ENCODE measurements at regions not wholly inside any gene's neighbourhood (a gene's known extent, or its start where the extent isn't known, plus 50 kb on each side); places are given as distances from the start of the nearest gene placed in this dataset.

DNA sequence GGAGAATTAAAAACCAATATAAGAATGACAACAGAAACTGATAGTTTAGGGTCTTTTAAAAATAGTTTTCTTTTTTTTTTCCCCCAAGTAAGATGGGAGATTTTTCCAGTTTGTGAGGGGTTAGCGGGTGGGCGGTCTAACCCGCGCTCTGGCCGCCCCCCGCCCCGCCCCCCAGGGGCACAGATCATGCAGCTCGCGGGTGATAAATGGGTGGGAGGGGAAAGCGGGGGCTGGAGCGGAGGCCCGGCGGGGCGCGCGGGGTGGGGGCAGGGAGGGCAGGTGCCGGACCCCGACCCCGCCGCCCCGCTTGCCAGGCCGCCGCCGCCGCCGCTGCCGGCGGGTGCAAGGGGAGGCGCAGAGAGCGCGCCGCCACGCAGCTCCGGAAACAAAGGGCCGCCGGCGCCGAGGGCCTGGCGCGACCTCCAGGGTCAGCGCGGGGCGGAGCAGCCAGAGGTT lies 60.1 kb upstream of the GSE1 start (continued):
- TF ChIP-seq, protein P1, sequence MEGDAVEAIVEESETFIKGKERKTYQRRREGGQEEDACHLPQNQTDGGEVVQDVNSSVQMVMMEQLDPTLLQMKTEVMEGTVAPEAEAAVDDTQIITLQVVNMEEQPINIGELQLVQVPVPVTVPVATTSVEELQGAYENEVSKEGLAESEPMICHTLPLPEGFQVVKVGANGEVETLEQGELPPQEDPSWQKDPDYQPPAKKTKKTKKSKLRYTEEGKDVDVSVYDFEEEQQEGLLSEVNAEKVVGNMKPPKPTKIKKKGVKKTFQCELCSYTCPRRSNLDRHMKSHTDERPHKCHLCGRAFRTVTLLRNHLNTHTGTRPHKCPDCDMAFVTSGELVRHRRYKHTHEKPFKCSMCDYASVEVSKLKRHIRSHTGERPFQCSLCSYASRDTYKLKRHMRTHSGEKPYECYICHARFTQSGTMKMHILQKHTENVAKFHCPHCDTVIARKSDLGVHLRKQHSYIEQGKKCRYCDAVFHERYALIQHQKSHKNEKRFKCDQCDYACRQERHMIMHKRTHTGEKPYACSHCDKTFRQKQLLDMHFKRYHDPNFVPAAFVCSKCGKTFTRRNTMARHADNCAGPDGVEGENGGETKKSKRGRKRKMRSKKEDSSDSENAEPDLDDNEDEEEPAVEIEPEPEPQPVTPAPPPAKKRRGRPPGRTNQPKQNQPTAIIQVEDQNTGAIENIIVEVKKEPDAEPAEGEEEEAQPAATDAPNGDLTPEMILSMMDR (conservative IDR thresholded peaks at IDR 0.05; ENCODE audit: low read depth, low read length), result no peak

GRCh38 chr16:85553436-85554113 lies 59.5 kb upstream of the GSE1 start:
- no TSS peak for BruUV-seq (replicated peaks)
- 0% methylated on average over 9 of the region's 57 CpGs; no CpG with 5 or more reads in 1 of the 2 experiments for WGBS, 2 experiments (ENCODE audit: extremely low coverage in 2 of 2, insufficient read length in 1 of 2)
- Histone ChIP-seq H3K14ac (replicated peaks; ENCODE audit: low read depth, low read length) (peak overlapping the region; percentile 75), H2AK5ac (ENCODE audit: low read depth, low read length) (peak overlapping the region; percentile 82), H3K79me1 (ENCODE audit: low read depth in 1 of 2, low read length in 2 of 2) (peaks cover 6 to 45% of the 10 kb centered on the region in 2 experiments), H3K9ac (ENCODE audit: low read depth, low read length) (peak overlapping the region; percentile 62), H2BK20ac (ENCODE audit: low read depth, low read length) (0 out of 2 replicates have a peak overlapping the region, but pooled peaks have one; percentile 21), H4K5ac (ENCODE audit: low read depth, low read length) (peak overlapping the region; percentile 8; the same call in 1 of the 2 replicates), H3K36me3 (ENCODE audit: control insufficient read depth, insufficient read depth, low read length) (no peaks in the 10 kb centered on the region), H3K4me3 (ENCODE audit: insufficient read depth, low read depth, low read length) (peak overlapping the region; percentile 93), H2BK5ac (ENCODE audit: low read depth, low read length, poor library complexity, severe bottlenecking) (peak overlapping the region; percentile 62), H4K91ac (ENCODE audit: insufficient read depth, low read depth, low read length) (peak overlapping the region; percentile 85), H3K27me3 (ENCODE audit: control insufficient read depth, insufficient read depth, low read length) (no peaks in the 10 kb centered on the region), H2BK120ac (ENCODE audit: low read depth, low read length) (peak overlapping the region; percentile 69), H3K23ac (ENCODE audit: low read depth, low read length) (peak overlapping the region; percentile 88), H3K9me3 (ENCODE audit: control insufficient read depth, insufficient read depth, low read length) (no peaks in the 10 kb centered on the region), H3K4ac (ENCODE audit: low read depth, low read length) (peak overlapping the region; percentile 77), H3K9me1 (ENCODE audit: insufficient read depth, low read length) (no peaks in the 10 kb centered on the region), H3K4me2 (ENCODE audit: low read depth, low read length) (peak overlapping the region; percentile 86), H4K20me1 (ENCODE audit: insufficient read depth, low read length) (peaks cover 28% of the 10 kb centered on the region), H2AK9ac (replicated peaks; ENCODE audit: low read depth, low read length, poor library complexity) (peak overlapping the region; percentile 92), H4K8ac (ENCODE audit: low read depth in 2 of 2, low read length in 2 of 2) (peak overlapping the region; percentile 16 to 65; a peak in 3 of 4 replicates), H3K4me1 (ENCODE audit: control insufficient read depth, insufficient read depth, low read length) (peaks cover 10% of the 10 kb centered on the region), H3K18ac (ENCODE audit: low read depth, low read length) (peak overlapping the region; percentile 7; the same call in 1 of the 2 replicates), H3K56ac (ENCODE audit: extremely low read depth, insufficient read depth, low read length) (peak overlapping the region; percentile 73), H2BK15ac (ENCODE audit: low read depth, low read length) (peak overlapping the region; percentile 33; the same call in 1 of the 3 replicates), H3K27ac (ENCODE audit: insufficient read depth, low read length) (peak overlapping the region; percentile 75), H2AFZ (replicated peaks; ENCODE audit: low read length, poor library complexity) (peak overlapping the region; percentile 89)
- peak; percentile 52 for ATAC-seq (ENCODE audit: low read depth)
- ChIA-PET POLR2A (ENCODE audit: unreplicated experiment) (interaction anchor here (1.0 kb wide), 1 partner anchor 158 kb away, joined by 4 read pairs; no protein-coding TSS in a partner anchor), CTCF (interaction anchor here (0.5 to 1.1 kb wide), 4 partner anchors 20 to 409 kb away, joined by 3 to 5 read pairs (median 4); no protein-coding TSS in a partner anchor)
- TF ChIP-seq, protein P1 (conservative IDR thresholded peaks at IDR 0.05; ENCODE audit: low read depth, low read length), result peak; percentile 15; the same call in 1 of the 2 replicates
- TF ChIP-seq NFE2L2 (IDR thresholded peaks at IDR 0.05; ENCODE audit: low read depth, low read length), result no peak
- no peak for TF ChIP-seq MXI1 (IDR thresholded peaks at IDR 0.05; ENCODE audit: borderline replicate concordance, low read depth, low read length)
- 0 out of 2 replicates have a peak, but pooled peaks have one; percentile 33 for TF ChIP-seq CHD1 (IDR thresholded peaks at IDR 0.05; ENCODE audit: low read depth, low read length)
- DNase-seq, result peak; percentile 34
- dilution Hi-C loops (cut with HindIII; ENCODE audit: low sequenced_read_pairs, unreplicated experiment) (no loop called here), intact Hi-C loops (cut with micrococcal nuclease) (loop anchor here (1.0 to 10.0 kb wide), 2 partner anchors 38 to 159 kb away; no protein-coding TSS in a partner anchor), in situ Hi-C loops (cut with MboI; ENCODE audit: low sequenced_read_pairs) (no loop called here)

Measured in IMR-90 (cell line).